OCI-LY7 (cell line): ENCODE measurements at regions not wholly inside any gene's neighbourhood (a gene's known extent, or its start where the extent isn't known, plus 50 kb on each side); places are given as distances from the start of the nearest gene placed in this dataset.

Experiments
- BruUV-seq: library from RNA; stranded (reverse); fragments of 400-500 nt; replicated peaks from 2 replicates; lab custom pipeline; 2021; lab: Mats Ljungman, UMichigan
- CTCF ChIA-PET: fragments of 300-600 bp; sonication (Branson Sonifier 250); formaldehyde crosslinking; loops from one replicate; lab custom pipeline; 2022; ENCODE audit warnings: antibody characterized with exemption; ENCODE audit not compliant: unreplicated experiment; lab: Charles Lee
- POLR2A ChIA-PET: fragments of 300-600 bp; sonication (Branson Sonifier 250); formaldehyde crosslinking; loops from one replicate; lab custom pipeline; 2022; ENCODE audit warnings: antibody characterized with exemption; lab: Charles Lee
- DNase-seq: peaks from one replicate; pipeline ENCODE4 v3.0.0-alpha.2; 2015; ENCODE audit warnings: low spot score
- H2AFZ ChIP-seq: fragments of 200-600 bp; sonication (generic), shearing (Covaris generic); 2 replicates; pipeline ENCODE4 v1.6.1; 2014; ENCODE audit warnings: mild to moderate bottlenecking, antibody characterized with exemption, low read length, moderate library complexity
- H3K27ac ChIP-seq: fragments of 200-600 bp; sonication (generic); 2 replicates; pipeline ENCODE4 v1.5.1; 2014; ENCODE audit warnings: mixed run types, low read depth, mild to moderate bottlenecking, moderate library complexity, low read length, inconsistent platforms; ENCODE audit not compliant: poor library complexity, severe bottlenecking
- H3K36me3 ChIP-seq: fragments of 200-600 bp; sonication (generic); 2 replicates; pipeline ENCODE4 v1.6.1; 2014; ENCODE audit warnings: mild to moderate bottlenecking, antibody characterized with exemption, low read length, moderate library complexity, mixed read lengths; ENCODE audit not compliant: insufficient read depth
- H3K4me1 ChIP-seq: fragments of 200-600 bp; sonication (generic); 2 replicates; pipeline ENCODE4 v1.5.1; 2014; ENCODE audit warnings: mild to moderate bottlenecking, low read length; ENCODE audit not compliant: insufficient read depth, poor library complexity, severe bottlenecking
- H3K4me2 ChIP-seq: fragments of 200-600 bp; sonication (generic); 2 replicates; pipeline ENCODE4 v1.6.1; 2014; ENCODE audit warnings: mild to moderate bottlenecking, low read length
- H3K4me3 ChIP-seq: fragments of 200-600 bp; sonication (generic); 2 replicates; pipeline ENCODE4 v1.5.1; 2014; ENCODE audit warnings: mild to moderate bottlenecking, low read depth, low read length; ENCODE audit not compliant: poor library complexity, severe bottlenecking
- H3K79me2 ChIP-seq: fragments of 200-600 bp; sonication (generic); 2 replicates; pipeline ENCODE4 v1.6.1; 2016; ENCODE audit warnings: low read depth, mild to moderate bottlenecking, low read length, moderate library complexity, mixed read lengths; ENCODE audit not compliant: insufficient read depth
- H3K9me2 ChIP-seq: fragments of 200-600 bp; sonication (generic); 2 replicates; pipeline ENCODE4 v1.6.1; 2016; ENCODE audit warnings: mild to moderate bottlenecking, low read length, mixed read lengths; ENCODE audit not compliant: insufficient read depth
- H3K9me3 ChIP-seq: fragments of 200-600 bp; sonication (generic); 2 replicates; pipeline ENCODE4 v1.6.1; 2014; ENCODE audit warnings: mild to moderate bottlenecking, mixed run types, low read length, mixed read lengths
- H4K20me1 ChIP-seq: fragments of 200-600 bp; sonication (generic); 2 replicates; pipeline ENCODE4 v1.6.1; 2014; ENCODE audit warnings: mild to moderate bottlenecking, antibody characterized with exemption, low read length, moderate library complexity, mixed read lengths; ENCODE audit not compliant: insufficient read depth
- CTCF ChIP-seq: fragments of 200-600 bp; sonication (generic); conservative IDR thresholded peaks from 2 replicates; pipeline ENCODE4 v1.5.1; 2014; ENCODE audit warnings: mild to moderate bottlenecking, antibody characterized with exemption, low read length, moderate library complexity, mixed read lengths
- EZH2phosphoT487 ChIP-seq: fragments of 200-600 bp; sonication (generic); IDR thresholded peaks from 2 replicates; pipeline ENCODE4 v1.6.1; 2018; ENCODE audit warnings: low read depth, borderline replicate concordance, mild to moderate bottlenecking, mixed run types, antibody characterized with exemption, low read length, moderate library complexity, mixed read lengths
- intact Hi-C: fragments of 100-400 bp; cut with micrococcal nuclease; formaldehyde crosslinking; loops from one replicate; pipeline ENCODE4 v1.10.0; 2022; ENCODE audit not compliant: unreplicated experiment

GRCh38 chr5:96244696-96245095 lies 188.4 kb downstream of the PCSK1 start:
- H4K20me1 ChIP-seq, result no peaks in the 10 kb centered on the region
- no peaks in the 10 kb centered on the region for H3K4me1 ChIP-seq
- CTCF ChIA-PET, result no interaction called here
- POLR2A ChIA-PET, result interaction anchor here (1.6 kb wide), 1 partner anchor 10 kb away, joined by 3 read pairs; no protein-coding TSS in a partner anchor
- no peak overlapping the region for H3K4me3 ChIP-seq
- intact Hi-C loops, result no loop called here
- H3K27ac ChIP-seq, result no peak overlapping the region
- no peak overlapping the region for H2AFZ ChIP-seq
- no peaks in the 10 kb centered on the region for H3K9me3 ChIP-seq
- no peaks in the 10 kb centered on the region for H3K9me2 ChIP-seq
- no peak overlapping the region for H3K4me2 ChIP-seq
- no peak for DNase-seq
- no peaks in the 10 kb centered on the region for H3K79me2 ChIP-seq
- BruUV-seq, result no TSS peak
- no peaks in the 10 kb centered on the region for H3K36me3 ChIP-seq
- no peak for TF ChIP-seq EZH2phosphoT487
- TF ChIP-seq CTCF, result no peak

- Histone ChIP-seq H3K4me2 (no peak overlapping the region), H3K79me2 (no peaks in the 10 kb centered on the region), H3K9me3 (no peaks in the 10 kb centered on the region), H2AFZ (no peak overlapping the region), H3K4me1 (no peaks in the 10 kb centered on the region), H4K20me1 (no peaks in the 10 kb centered on the region), H3K36me3 (no peaks in the 10 kb centered on the region), H3K27ac (no peak overlapping the region), H3K4me3 (no peak overlapping the region), H3K9me2 (no peaks in the 10 kb centered on the region)
- intact Hi-C loops, result no loop called here
- ChIA-PET POLR2A (interaction anchor here (0.8 to 1.6 kb wide), 2 partner anchors 10 to 11 kb away, joined by 3 to 7 read pairs; no protein-coding TSS in a partner anchor), CTCF (no interaction called here)
- DNase-seq, result no peak
- TF ChIP-seq EZH2phosphoT487 (no peak), CTCF (no peak)
- BruUV-seq, result no TSS peak
Measured at GRCh38 chr5:96243862-96244261, 189.2 kb downstream of the PCSK1 start.

- TF ChIP-seq EZH2phosphoT487 (no peak), CTCF (no peak)
- H4K20me1 ChIP-seq, result no peaks in the 10 kb centered on the region
- DNase-seq, result no peak
- BruUV-seq, result no TSS peak
- H3K9me2 ChIP-seq, result no peaks in the 10 kb centered on the region
- no peaks in the 10 kb centered on the region for H3K36me3 ChIP-seq
- H2AFZ ChIP-seq, result no peak overlapping the region
- H3K79me2 ChIP-seq, result no peaks in the 10 kb centered on the region
- H3K9me3 ChIP-seq, result no peaks in the 10 kb centered on the region
- intact Hi-C loops, result no loop called here
- H3K4me3 ChIP-seq, result no peak overlapping the region
- no peaks in the 10 kb centered on the region for H3K4me1 ChIP-seq
- ChIA-PET POLR2A (interaction anchor here (0.8 to 1.6 kb wide), 2 partner anchors 10 to 12 kb away, joined by 3 to 7 read pairs; no protein-coding TSS in a partner anchor), CTCF (no interaction called here)
- no peak overlapping the region for H3K27ac ChIP-seq
- no peak overlapping the region for H3K4me2 ChIP-seq
Measured at GRCh38 chr5:96243203-96243602, 189.8 kb downstream of the PCSK1 start.
